K562 (cell line): ENCODE measurements at regions not wholly inside any gene's neighbourhood (a gene's known extent, or its start where the extent isn't known, plus 50 kb on each side); places are given as distances from the start of the nearest gene placed in this dataset.

Experiments
- ATAC-seq: fragments of 200-7000 bp; cut with Tn5 transposase; 3 replicates; pipeline ENCODE4 v1.9.1; 2020; ENCODE audit warnings: moderate library complexity
- BruUV-seq: library from RNA; stranded (reverse); fragments of 400-500 nt; replicated peaks from 2 replicates; lab custom pipeline; 2021; lab: Mats Ljungman, UMichigan
- CTCF ChIA-PET: fragments of 300-600 bp; formaldehyde crosslinking; extraction: SDS; loops from one replicate; lab custom pipeline; 2021; ENCODE audit warnings: low intra/inter-chr PET ratio; lab: Yijun Ruan, JAX
- POLR2A ChIA-PET: fragments of 300-600, 350-650 bp; sonication (Branson Sonifier 250); formaldehyde crosslinking; extraction: SDS; loops from one replicate; lab custom pipeline; 2021; ENCODE audit warnings: antibody characterized with exemption, inconsistent platforms; lab: Yijun Ruan, JAX
- DNase-seq, 4 experiments: peaks; one replicate each; pipeline versions ENCODE4 v3.0.0 to v3.0.0-alpha.2; 2011 to 2018; ENCODE audit warnings: low spot score in 3 of 4, mixed read lengths in 3 of 4; ENCODE audit errors: extremely low read depth in 1 of 4
- FAIRE-seq: peaks from 2 replicates; lab custom pipeline; 2011; peaks lifted over from hg19 to GRCh38; lab: Jason Lieb, UNC
- H2AFZ ChIP-seq: 2 replicates; pipeline ENCODE4 v1.6.0; 2011; ENCODE audit warnings: low read depth, low read length, control low read depth, inconsistent platforms
- H3K27ac ChIP-seq: fragments of 200-600 bp; 3 replicates; pipeline ENCODE4 v1.8.0; 2011; ENCODE audit warnings: low read depth, mild to moderate bottlenecking, control low read depth, inconsistent platforms, low read length, moderate library complexity, mixed read lengths; ENCODE audit errors: extremely low read depth
- H3K27me3 ChIP-seq, 2 experiments: fragments of 300-600 bp in 1 of 2; 2 replicates in 1 of 2; 3 replicates in 1 of 2; pipeline versions ENCODE4 v1.6.0 to v1.8.0; 2011; ENCODE audit warnings: inconsistent platforms in 2 of 2, low read length in 2 of 2, mild to moderate bottlenecking in 1 of 2, mixed read lengths in 1 of 2, moderate library complexity in 1 of 2; ENCODE audit not compliant: control insufficient read depth in 2 of 2, insufficient read depth in 2 of 2
- H3K36me3 ChIP-seq: fragments of 300-600 bp; 3 replicates; pipeline ENCODE4 v1.8.0; 2011; ENCODE audit warnings: mild to moderate bottlenecking, low read length, inconsistent platforms; ENCODE audit not compliant: control insufficient read depth, insufficient read depth
- H3K4me1 ChIP-seq, 2 experiments: fragments of 200-600 bp in 1 of 2; replicated peaks in 1 of 2; 2 replicates in 1 of 2; 3 replicates in 1 of 2; pipeline versions ENCODE4 v1.5.1 to v1.8.0; 2011; ENCODE audit warnings: inconsistent platforms in 2 of 2, low read length in 2 of 2, mild to moderate bottlenecking in 1 of 2, mixed read lengths in 1 of 2, moderate library complexity in 1 of 2; ENCODE audit not compliant: control insufficient read depth in 2 of 2, insufficient read depth in 2 of 2
- H3K4me2 ChIP-seq: 2 replicates; pipeline ENCODE4 v1.6.1; 2011; ENCODE audit warnings: low read length, control low read depth, inconsistent platforms, mixed read lengths; ENCODE audit not compliant: insufficient read depth
- H3K4me3 ChIP-seq: fragments of 200-600 bp; sonication (generic), shearing (Covaris generic); 2 replicates; pipeline ENCODE4 v1.5.1; 2016; ENCODE audit warnings: control low read depth, inconsistent platforms
- H3K79me2 ChIP-seq: fragments of 200-600 bp; 3 replicates; pipeline ENCODE4 v1.8.0; 2011; ENCODE audit warnings: low read length, inconsistent platforms; ENCODE audit not compliant: control insufficient read depth, insufficient read depth
- H3K9ac ChIP-seq, 2 experiments: 2 replicates each; pipeline versions ENCODE4 v1.6.0 to v1.6.1; 2011; ENCODE audit warnings: low read depth in 2 of 2, low read length in 2 of 2, control low read depth in 1 of 2, inconsistent platforms in 1 of 2, mild to moderate bottlenecking in 1 of 2, mixed read lengths in 1 of 2; ENCODE audit not compliant: insufficient read depth in 1 of 2
- H3K9me1 ChIP-seq: one replicate; pipeline ENCODE4 v1.6.0; 2011; ENCODE audit warnings: inconsistent platforms, mild to moderate bottlenecking, low read length, moderate library complexity; ENCODE audit not compliant: control insufficient read depth, insufficient read depth
- H3K9me3 ChIP-seq: replicated peaks from 2 replicates; pipeline ENCODE4 v1.5.1; 2011; ENCODE audit warnings: low read depth, low read length, inconsistent platforms; ENCODE audit not compliant: control insufficient read depth, insufficient read depth
- H4K20me1 ChIP-seq: replicated peaks from 2 replicates; pipeline ENCODE4 v1.6.1; 2011; ENCODE audit warnings: low read length, inconsistent platforms, mixed read lengths; ENCODE audit not compliant: control insufficient read depth, insufficient read depth
- HNRNPLL ChIP-seq: fragments of 200-400 bp; formaldehyde crosslinking; IDR thresholded peaks from 2 replicates; pipeline ENCODE4 v1.6.1; 2017; ENCODE audit warnings: low read length, low read depth, mild to moderate bottlenecking; ENCODE audit not compliant: poor library complexity, severe bottlenecking
- NFATC3 ChIP-seq: fragments of 450-650 bp; IDR thresholded peaks from 2 replicates; pipeline ENCODE4 v1.6.1; 2017; ENCODE audit warnings: mild to moderate bottlenecking
- NFIC ChIP-seq: fragments of 450-650 bp; IDR thresholded peaks from 2 replicates; pipeline ENCODE4 v1.6.1; 2017; ENCODE audit warnings: mild to moderate bottlenecking, inconsistent platforms
- NFIX ChIP-seq: fragments of 250-450 bp; sonication (Bioruptor Pico); IDR thresholded peaks from 2 replicates; pipeline ENCODE4 v1.4.0; 2020; ENCODE audit warnings: low read depth, mild to moderate bottlenecking, moderate library complexity
- ZNF347 ChIP-seq: fragments of 450-650 bp; formaldehyde crosslinking; IDR thresholded peaks from 2 replicates; pipeline ENCODE4 v1.4.0; 2020; ENCODE audit warnings: low read depth, mild to moderate bottlenecking, moderate library complexity
- ZSCAN32 ChIP-seq: fragments of 450-650 bp; formaldehyde crosslinking; IDR thresholded peaks from 2 replicates; pipeline ENCODE4 v1.4.0; 2020; ENCODE audit warnings: mild to moderate bottlenecking, moderate library complexity
- WGBS: fragments of 100-300 bp; shearing (Covaris generic); methylation state at CpG from one replicate; pipeline ENCODE4 v1.1.6; 2016; ENCODE audit warnings: low coverage, mixed read lengths; ENCODE audit not compliant: insufficient coverage; ENCODE audit errors: missing lambda C conversion rate; 5-methylcytosine and 5-hydroxymethylcytosine counted together
- in situ Hi-C: fragments of 300-500 bp; cut with MboI; formaldehyde crosslinking; loops from 4 replicates; pipeline ENCODE4 v1.15.0; 2018; ENCODE audit warnings: inconsistent platforms, mixed read lengths
- intact Hi-C: fragments of 100-400 bp; cut with micrococcal nuclease; formaldehyde crosslinking; loops from 2 replicates; pipeline ENCODE4 v1.14.2; 2022

- intact Hi-C loops (no loop called here), in situ Hi-C loops (no loop called here)
- Histone ChIP-seq H3K27me3 (no peaks in the 10 kb centered on the region), H3K79me2 (no peaks in the 10 kb centered on the region), H3K4me3 (no peak overlapping the region), H4K20me1 (no peaks in the 10 kb centered on the region), H3K27ac (no peak overlapping the region), H3K4me2 (no peak overlapping the region), H3K9me3 (no peaks in the 10 kb centered on the region), H2AFZ (no peak overlapping the region), H3K36me3 (no peaks in the 10 kb centered on the region), H3K4me1 (no peaks in the 10 kb centered on the region), H3K9me1 (no peaks in the 10 kb centered on the region), H3K9ac (no peak overlapping the region)
- WGBS = 0% methylated on average over 4 of the region's 4 CpGs
- ATAC-seq (no peak), FAIRE-seq (no peak), DNase-seq (no peak)
- POLR2A ChIA-PET = no interaction called here
- TF ChIP-seq HNRNPLL = no peak
- CTCF ChIA-PET = no interaction called here
- BruUV-seq = no TSS peak
These were observed 1129.3 kb upstream of the PCDH20 start for GRCh38 chr13:62544928-62545327.

DNA sequence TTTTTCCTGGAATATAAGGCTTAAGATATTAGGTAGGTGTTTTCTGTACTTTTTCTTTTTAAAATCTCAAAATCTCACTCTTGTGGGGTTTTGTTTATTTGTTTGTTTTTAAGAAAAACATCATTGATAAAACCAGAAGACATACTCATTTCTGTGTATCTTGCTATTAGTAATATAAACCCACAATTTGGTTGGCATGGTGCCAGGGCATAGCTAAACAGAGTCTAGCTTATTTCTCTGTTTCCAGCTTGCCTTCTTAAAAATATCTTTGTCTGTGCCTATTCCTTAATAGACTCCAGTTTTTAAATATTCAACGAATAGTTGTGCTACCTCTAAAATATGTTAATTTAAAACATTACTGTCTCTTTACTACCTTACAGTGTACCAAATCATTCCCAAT lies 1121.9 kb upstream of the PCDH20 start:
- no peak overlapping the region for H3K4me3 ChIP-seq
- H4K20me1 ChIP-seq = no peaks in the 10 kb centered on the region
- no peaks in the 10 kb centered on the region for H3K36me3 ChIP-seq
- no peaks in the 10 kb centered on the region for H3K9me1 ChIP-seq
- H3K9ac ChIP-seq = no peak overlapping the region
- H2AFZ ChIP-seq = no peak overlapping the region
- POLR2A ChIA-PET = no interaction called here
- H3K4me1 ChIP-seq = no peaks in the 10 kb centered on the region
- DNase-seq (no peak), FAIRE-seq (no peak)
- H3K27ac ChIP-seq = no peak overlapping the region
- H3K9me3 ChIP-seq = no peaks in the 10 kb centered on the region
- TF ChIP-seq ZNF347 (no peak), ZSCAN32 (CRISPR knock-in tag) (no peak), NFIC (peak; percentile 57; the same call in 1 of the 2 replicates), NFATC3 (no peak), NFIX (CRISPR knock-in tag) (peak; percentile 38)
- TF ChIP-seq, all 486 proteins: peak for 2
- in situ Hi-C loops (no loop called here), intact Hi-C loops (no loop called here)
- Histone ChIP-seq H3K4me2 (no peak overlapping the region), H3K79me2 (no peaks in the 10 kb centered on the region), H3K27me3 (no peaks in the 10 kb centered on the region)
- WGBS = 0% methylated on average over 1 of the region's 1 CpG
- no peak for ATAC-seq
- BruUV-seq = no TSS peak
- CTCF ChIA-PET = no interaction called here
